NCI-H1930 (cell line): ENCODE measurements at regions not wholly inside any gene's neighbourhood (a gene's known extent, or its start where the extent isn't known, plus 50 kb on each side); places are given as distances from the start of the nearest gene placed in this dataset.
"Not testable (repeated sequence)": the region's sequence is repeated elsewhere in the genome, so short reads cannot be mapped to it uniquely, and the experiment has no call there.

Experiments
- DNase-seq, 2 experiments: peaks; one replicate each; lab custom pipeline; 2025; lab: John Stamatoyannopoulos, UW

- peak in 1 of 2 experiments; percentile 43 for DNase-seq
Observed at GRCh38 chr13:94902722-94903407, 190.5 kb upstream of the SOX21 start.

GRCh38 chr13:94901070-94901469, 188.7 kb upstream of the SOX21 start:
- no peak for DNase-seq

GRCh38 chr13:94896719-94897317, 184.5 kb upstream of the SOX21 start:
- no peak for DNase-seq

- no peak for DNase-seq
Observed at GRCh38 chr13:94896238-94896637, 183.9 kb upstream of the SOX21 start.

- DNase-seq = no peak
Observed at GRCh38 chr13:94886191-94886590, 173.8 kb upstream of the SOX21 start.

GRCh38 chr13:94880463-94880862, 168.1 kb upstream of the SOX21 start:
- no peak for DNase-seq

- DNase-seq = no peak
Observed at GRCh38 chr13:94878602-94879165, 166.3 kb upstream of the SOX21 start.

GRCh38 chr13:94864474-94864873, 152.1 kb upstream of the SOX21 start:
- DNase-seq = no peak

- DNase-seq = no peak
Observed at GRCh38 chr13:94860981-94861407, 148.6 kb upstream of the SOX21 start.

GRCh38 chr13:94859811-94860210, 147.5 kb upstream of the SOX21 start:
- no peak for DNase-seq

GRCh38 chr13:94859278-94859691, 146.9 kb upstream of the SOX21 start:
- DNase-seq = no peak

- DNase-seq = no peak
Observed at GRCh38 chr13:94858856-94859255, 146.5 kb upstream of the SOX21 start.

GRCh38 chr13:94854688-94855087, 142.3 kb upstream of the SOX21 start:
- DNase-seq = no peak

GRCh38 chr13:94851576-94851975, 139.2 kb upstream of the SOX21 start:
- no peak for DNase-seq

- DNase-seq = no peak
Observed at GRCh38 chr13:94849254-94849653, 136.9 kb upstream of the SOX21 start.

- DNase-seq = no peak
Observed at GRCh38 chr13:94842901-94843300, 130.6 kb upstream of the SOX21 start.

GRCh38 chr13:94837056-94837455, 124.7 kb upstream of the SOX21 start:
- DNase-seq = not testable (repeated sequence)

GRCh38 chr13:94829837-94830365, 117.6 kb upstream of the SOX21 start:
- peak; percentile 74 to 89 for DNase-seq

GRCh38 chr13:94829185-94829836, 117.0 kb upstream of the SOX21 start:
- DNase-seq = peak; percentile 74 to 83

- DNase-seq = peak; percentile 83 to 92
Observed at GRCh38 chr13:94827566-94827965, 115.2 kb upstream of the SOX21 start.

- no peak for DNase-seq
Observed at GRCh38 chr13:94825507-94825906, 113.2 kb upstream of the SOX21 start.

- no peak for DNase-seq
Observed at GRCh38 chr13:94824601-94825000, 112.3 kb upstream of the SOX21 start.

- DNase-seq = no peak
Observed at GRCh38 chr13:94822356-94822755, 110.0 kb upstream of the SOX21 start.
